ENCODE measurements at regions not wholly inside any gene's neighbourhood (a gene's known extent, or its start where the extent isn't known, plus 50 kb on each side); places are given as distances from the start of the nearest gene placed in this dataset.
"Not testable (repeated sequence)": the region's sequence is repeated elsewhere in the genome, so short reads cannot be mapped to it uniquely, and the experiment has no call there.

GRCh38 chr2:8559805-8560204 lies 122.1 kb upstream of the ID2 start:
- DNase-seq = no peak

DNA sequence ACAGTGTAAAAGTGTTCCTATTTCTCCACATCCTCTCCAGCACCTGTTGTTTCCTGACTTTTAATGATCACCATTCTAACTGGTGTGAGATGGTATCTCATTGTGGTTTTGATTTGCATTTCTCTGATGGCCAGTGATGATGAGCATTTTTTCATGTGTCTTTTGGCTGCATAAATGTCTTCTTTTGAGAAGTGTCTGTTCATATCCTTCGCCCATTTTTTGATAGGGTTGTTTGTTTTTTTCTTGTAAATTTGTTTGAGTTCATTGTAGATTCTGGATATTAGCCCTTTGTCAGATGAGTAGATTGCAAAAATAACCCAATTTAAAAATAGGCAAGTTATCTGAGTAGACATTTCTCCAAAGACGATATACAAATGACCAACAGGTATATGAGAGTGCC lies 120.2 kb upstream of the ID2 start:
- not testable (repeated sequence) for DNase-seq

GRCh38 chr2:8563814-8564474 lies 117.9 kb upstream of the ID2 start:
- no peak for DNase-seq

GRCh38 chr2:8564475-8564874 lies 117.4 kb upstream of the ID2 start:
- DNase-seq = no peak

- no peak for DNase-seq
Measured at GRCh38 chr2:8565399-8566154, 116.3 kb upstream of the ID2 start.

- DNase-seq = no peak
Measured at GRCh38 chr2:8566155-8566670, 115.6 kb upstream of the ID2 start.

- peak; percentile 60 for DNase-seq
Measured at GRCh38 chr2:8566774-8567468, 114.9 kb upstream of the ID2 start.

- DNase-seq = no peak
Measured at GRCh38 chr2:8567469-8568260, 114.2 kb upstream of the ID2 start.

- no peak for DNase-seq
Measured at GRCh38 chr2:8568543-8569302, 113.1 kb upstream of the ID2 start.

DNA sequence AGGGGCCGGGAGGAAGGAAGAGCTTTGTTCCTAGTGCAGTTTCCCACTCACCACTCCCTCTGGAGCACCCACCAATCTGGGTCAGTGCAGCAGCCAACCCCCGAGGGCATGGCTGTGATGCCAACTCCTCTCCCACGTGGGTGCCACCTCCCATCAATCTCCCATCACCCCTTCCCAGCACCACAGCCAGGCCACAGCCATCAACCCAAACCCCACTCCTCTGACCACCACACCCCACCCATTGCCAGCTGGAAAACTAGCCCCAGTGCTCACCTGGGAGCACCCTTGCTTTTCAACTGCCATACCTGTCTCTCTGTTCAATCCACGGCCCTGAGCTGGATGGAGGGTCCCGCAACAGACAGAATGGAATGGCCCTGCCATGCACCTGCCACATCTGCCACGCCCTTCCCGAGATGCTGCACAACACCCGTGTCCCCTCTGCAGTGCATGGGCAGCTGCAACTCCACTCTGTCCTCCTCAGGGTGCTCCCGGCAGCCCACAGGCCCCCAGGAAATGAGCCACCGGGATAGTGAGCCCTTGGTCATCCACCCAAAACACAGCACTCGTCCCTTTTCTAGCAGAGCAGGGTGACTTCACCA lies 112.4 kb upstream of the ID2 start:
- no peak for DNase-seq

DNA sequence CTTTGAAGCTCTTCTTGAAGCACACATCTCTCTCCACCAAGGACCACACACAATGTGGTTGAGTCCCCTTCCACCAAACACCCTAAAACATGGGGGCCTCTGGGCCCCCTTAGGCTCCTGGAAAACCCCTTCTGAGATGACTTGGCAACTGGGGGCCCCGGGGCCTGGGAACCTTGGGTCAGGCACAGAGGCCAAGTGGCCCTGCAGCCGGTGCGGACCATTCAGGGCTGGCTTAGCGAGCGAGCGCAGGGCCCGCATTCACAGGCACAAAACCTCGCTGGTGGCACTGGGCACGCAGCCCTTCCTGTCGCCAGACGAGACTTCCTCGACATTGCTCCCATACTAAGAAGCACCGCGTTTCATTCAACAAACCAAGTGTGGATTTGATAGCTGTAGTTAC lies 111.2 kb upstream of the ID2 start:
- DNase-seq = no peak

DNA sequence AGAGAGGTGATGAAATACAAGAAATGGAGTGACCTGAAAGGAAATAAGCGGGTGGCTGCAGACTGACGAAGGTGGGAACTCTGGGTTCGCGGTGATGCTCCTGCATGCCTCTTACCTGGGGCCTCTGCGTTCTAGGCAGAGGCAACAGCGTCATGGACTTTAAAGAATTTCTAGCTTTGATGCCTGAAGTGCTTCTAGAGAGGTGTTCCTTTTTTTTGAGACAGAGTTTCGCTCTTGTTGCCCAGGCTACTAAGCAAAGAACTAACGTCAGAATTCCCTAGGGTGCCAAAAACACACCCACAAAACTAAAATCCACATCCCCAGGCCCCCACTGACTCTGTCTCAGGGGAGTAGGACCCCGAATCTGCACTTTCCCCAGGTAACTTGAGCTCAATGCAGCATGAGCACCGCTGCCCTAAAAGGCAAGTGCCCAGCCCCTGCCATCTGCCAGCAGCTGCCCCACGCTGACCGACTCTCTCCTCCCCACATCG lies 110.5 kb upstream of the ID2 start:
- DNase-seq = no peak

DNA sequence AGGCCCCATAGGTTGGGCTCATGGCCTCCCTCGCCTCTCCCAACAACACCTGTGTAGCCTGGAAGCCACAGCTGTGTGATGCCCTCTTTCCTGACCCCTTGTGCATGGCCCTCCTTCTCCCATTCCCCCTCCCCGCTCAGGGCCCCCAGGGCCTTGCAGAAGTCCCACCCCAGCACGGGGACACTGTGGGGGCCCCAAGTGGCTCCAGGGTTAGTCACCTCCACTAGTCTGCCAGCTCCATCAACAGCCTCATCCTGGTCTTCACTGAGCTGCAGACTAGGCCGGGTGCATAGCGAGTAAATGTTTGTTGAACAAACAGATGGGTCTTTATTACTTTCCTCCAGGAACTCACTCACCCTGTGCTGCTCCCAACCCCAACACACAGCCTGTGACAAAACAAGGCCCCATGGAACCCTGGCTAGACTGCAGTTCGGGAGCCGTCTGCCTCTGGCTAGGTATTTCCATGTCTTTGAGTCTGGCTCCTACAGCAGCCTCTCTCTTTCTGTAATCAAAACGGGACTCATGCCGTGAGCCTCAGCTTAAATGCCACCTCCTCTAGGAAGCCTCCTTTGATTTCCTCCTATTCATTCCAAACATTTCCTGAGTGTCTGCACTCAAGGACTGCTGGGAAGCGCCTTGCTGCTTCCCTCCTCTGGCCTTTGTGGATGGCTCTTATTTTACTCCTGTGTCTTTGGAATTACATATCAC lies 109.9 kb upstream of the ID2 start:
- DNase-seq = peak; percentile 64

DNA sequence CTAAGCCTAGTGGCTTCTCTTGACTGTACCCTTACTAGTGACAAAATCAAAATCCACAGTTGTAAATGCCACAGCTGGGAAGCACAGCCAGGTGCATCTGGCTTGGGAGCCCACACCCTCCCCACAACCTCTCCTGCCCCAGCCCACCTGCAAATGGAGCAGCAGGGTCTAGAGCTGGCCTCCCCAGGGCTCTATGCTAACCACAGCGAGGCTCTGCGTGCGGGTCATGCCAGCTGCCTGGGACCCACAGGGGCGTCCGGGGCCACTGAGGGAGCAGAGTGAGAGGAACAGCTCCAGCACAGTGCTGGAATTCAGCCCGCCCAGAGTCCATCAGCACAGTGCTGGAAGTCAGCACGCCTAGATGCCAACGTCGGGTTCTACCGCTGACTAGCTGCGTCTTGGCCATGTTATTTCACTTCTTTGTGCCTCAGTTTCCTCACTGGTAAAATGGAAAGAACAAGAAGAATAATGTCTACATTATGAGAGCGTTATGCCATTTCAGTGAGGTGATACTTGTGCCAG lies 109.1 kb upstream of the ID2 start:
- no peak for DNase-seq

DNA sequence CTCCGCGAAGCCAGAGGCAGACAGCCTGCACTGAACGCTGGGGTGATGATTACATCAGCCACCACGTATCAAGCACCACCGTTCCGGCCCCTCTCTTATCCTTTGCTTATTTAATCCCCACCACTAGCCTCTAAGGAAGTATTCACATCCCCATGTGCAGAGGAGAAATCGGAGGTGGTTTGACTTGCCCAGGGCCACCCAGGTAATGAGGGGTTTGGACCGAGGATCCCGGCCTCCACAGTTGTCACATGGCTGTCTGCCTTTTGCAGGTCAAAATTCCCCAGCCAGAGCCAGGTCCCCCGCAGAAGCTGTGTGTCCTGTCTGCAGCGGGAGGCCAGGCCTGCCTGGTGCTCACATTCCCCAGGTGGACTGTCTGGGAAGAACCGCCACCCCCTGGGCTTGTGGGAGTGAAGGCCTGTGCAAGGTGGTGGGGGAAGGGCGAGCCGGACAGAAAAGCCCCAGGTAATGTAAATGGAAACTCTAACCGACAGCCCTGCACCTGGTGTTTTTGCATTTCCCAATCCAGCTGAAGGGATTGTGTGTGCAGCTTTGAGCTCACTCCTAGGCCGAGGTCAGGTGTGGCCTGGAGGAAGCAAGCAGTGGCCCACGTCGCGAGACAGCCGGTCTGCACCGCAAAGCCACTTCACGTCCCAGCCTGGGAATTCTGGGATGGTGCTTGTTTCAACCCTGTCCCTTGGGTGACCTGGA lies 108.5 kb upstream of the ID2 start:
- peak; percentile 87 for DNase-seq

DNA sequence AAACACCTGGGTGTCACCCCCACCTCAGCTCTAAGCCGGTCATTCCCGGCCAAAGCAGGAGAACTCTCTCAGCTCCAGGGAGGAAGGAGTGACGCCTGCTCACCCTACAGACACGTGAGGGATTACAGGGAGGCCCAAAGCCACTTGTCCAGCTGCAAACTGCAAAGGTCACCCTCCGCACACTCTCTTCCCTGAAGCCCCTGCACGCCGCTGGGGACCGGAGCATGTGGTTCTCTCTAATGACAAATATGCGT lies 108.0 kb upstream of the ID2 start:
- no peak for DNase-seq

- no peak for DNase-seq
Measured at GRCh38 chr2:8574196-8575037, 107.4 kb upstream of the ID2 start.

GRCh38 chr2:8575038-8575833 lies 106.6 kb upstream of the ID2 start:
- DNase-seq = no peak

Measured in NCI-H510A (cell line).